Neural cell (in vitro differentiated cells): ENCODE measurements at regions not wholly inside any gene's neighbourhood (a gene's known extent, or its start where the extent isn't known, plus 50 kb on each side); places are given as distances from the start of the nearest gene placed in this dataset.

ENCODE experiments used
- CTCF ChIP-seq: fragments of 450-650 bp; IDR thresholded peaks from 2 replicates; pipeline ENCODE4 v1.5.1; 2014; ENCODE audit warnings: antibody characterized with exemption, mild to moderate bottlenecking, moderate library complexity; ENCODE audit not compliant: poor library complexity, severe bottlenecking
- EZH2 ChIP-seq: fragments of 200-600, 300-800 bp; shearing (Covaris generic), sonication (generic); IDR thresholded peaks from 2 replicates; pipeline ENCODE4 v1.6.1; 2014; ENCODE audit warnings: antibody characterized with exemption, low read length, borderline replicate concordance, mild to moderate bottlenecking; ENCODE audit not compliant: insufficient read depth, poor library complexity, severe bottlenecking
- POLR2AphosphoS5 ChIP-seq: IDR thresholded peaks from 2 replicates; pipeline ENCODE4 v1.6.1; 2012
- TAF1 ChIP-seq: IDR thresholded peaks from 2 replicates; pipeline ENCODE4 v1.6.1; 2012; ENCODE audit warnings: low read depth

DNA sequence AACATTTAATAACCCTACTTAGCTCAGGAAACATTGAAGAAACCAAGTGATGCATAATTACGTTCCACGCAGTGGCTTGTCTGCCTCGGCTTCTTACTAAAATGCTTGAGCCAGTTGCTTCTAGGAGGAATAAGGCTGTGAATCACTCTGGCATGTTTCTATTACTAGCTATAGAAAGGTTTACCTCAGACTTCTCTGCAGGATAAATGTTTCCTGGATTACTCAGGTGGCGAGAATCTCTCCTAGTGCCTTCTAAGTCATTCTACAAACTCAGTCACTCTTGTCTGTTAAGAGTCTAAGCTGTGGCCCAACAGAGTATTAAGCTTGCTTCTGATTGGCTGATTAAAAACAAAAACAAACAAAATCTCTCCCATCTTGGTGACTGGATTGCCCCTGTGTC, 92.0 kb upstream of the RALGPS2 start:
- no peak for TF ChIP-seq CTCF
- TF ChIP-seq POLR2AphosphoS5, result no peak
- no peak for TF ChIP-seq EZH2
- TF ChIP-seq TAF1, result no peak
